A549 (cell line): ENCODE measurements at regions not wholly inside any gene's neighbourhood (a gene's known extent, or its start where the extent isn't known, plus 50 kb on each side); places are given as distances from the start of the nearest gene placed in this dataset.

Source experiments
- ATAC-seq, 2 experiments: fragments of 200-7000 bp in 1 of 2; fragments of >200 bp in 1 of 2; cut with Nextera tagmentation in 1 of 2; cut with Tn5 transposase in 1 of 2; 3 replicates each; pipeline versions ENCODE4 v1.8.0 to v1.9.1; 2018 to 2020; ENCODE audit warnings: mild to moderate bottlenecking in 1 of 2, moderate library complexity in 1 of 2
- CTCF ChIA-PET: fragments of 300-600 bp; sonication (Branson Sonifier 250); formaldehyde crosslinking; extraction: SDS; loops from one replicate; lab custom pipeline; 2021; ENCODE audit warnings: antibody characterized with exemption, inconsistent platforms; lab: Yijun Ruan, JAX
- POLR2A ChIA-PET: fragments of 350-600 bp; formaldehyde crosslinking; extraction: SDS; loops from one replicate; lab custom pipeline; 2021; ENCODE audit warnings: antibody characterized with exemption, inconsistent platforms; lab: Yijun Ruan, JAX
- DNase-seq, 2 experiments: peaks; one replicate each; pipeline versions ENCODE4 v3.0.0 to v3.0.0-alpha.2; 2011 to 2016; ENCODE audit warnings: low read depth in 1 of 2, low spot score in 1 of 2
- FAIRE-seq: peaks from 2 replicates; lab custom pipeline; 2011; peaks lifted over from hg19 to GRCh38; lab: Jason Lieb, UNC
- H3K27ac ChIP-seq, 2 experiments: fragments of >200 bp; sonication (Bioruptor Twin); formaldehyde crosslinking; 3 replicates each; pipeline ENCODE4 v1.5.1; 2016 to 2017
- H3K4me1 ChIP-seq: fragments of >200 bp; sonication (Bioruptor Twin); formaldehyde crosslinking; 3 replicates; pipeline ENCODE4 v1.6.1; 2016
- H3K4me2 ChIP-seq: fragments of >200 bp; sonication (Bioruptor Twin); formaldehyde crosslinking; 3 replicates; pipeline ENCODE4 v1.6.1; 2016
- H3K4me3 ChIP-seq: fragments of >200 bp; sonication (Bioruptor Twin); formaldehyde crosslinking; 3 replicates; pipeline ENCODE4 v1.5.1; 2016
- H3K9me3 ChIP-seq: fragments of >200 bp; sonication (Bioruptor Twin); formaldehyde crosslinking; 3 replicates; pipeline ENCODE4 v1.6.1; 2016
- CBX2 ChIP-seq: fragments of 200-600 bp; sonication (generic); IDR thresholded peaks from 2 replicates; pipeline ENCODE4 v1.6.1; 2016; ENCODE audit warnings: low read depth, mild to moderate bottlenecking, borderline replicate concordance
- CEBPB ChIP-seq, 2 experiments: fragments of >200 bp in 1 of 2; sonication (Bioruptor Twin) in 1 of 2; formaldehyde crosslinking in 1 of 2; IDR thresholded peaks; 2 replicates each; pipeline ENCODE4 v1.6.1; 2012 to 2016
- CHD4 ChIP-seq: fragments of 200-600 bp; sonication (generic); IDR thresholded peaks from 2 replicates; pipeline ENCODE4 v1.6.1; 2016; ENCODE audit warnings: antibody characterized with exemption, mild to moderate bottlenecking, borderline replicate concordance
- EHF ChIP-seq: fragments of 250-450 bp; sonication (Bioruptor Pico); IDR thresholded peaks from 2 replicates; pipeline ENCODE4 v1.5.0; 2020; ENCODE audit warnings: mild to moderate bottlenecking
- EP300 ChIP-seq, 2 experiments: fragments of >200 bp; sonication (Bioruptor Twin); formaldehyde crosslinking; IDR thresholded peaks; 2 replicates in 1 of 2; 3 replicates in 1 of 2; pipeline ENCODE4 v1.6.1; 2016 to 2017
- ESRRA ChIP-seq: fragments of 150-350 bp; IDR thresholded peaks from 2 replicates; pipeline ENCODE4 v1.6.1; 2014; ENCODE audit warnings: mild to moderate bottlenecking, low read length, borderline replicate concordance
- FOSB ChIP-seq: fragments of 250-450 bp; sonication (Bioruptor Pico); IDR thresholded peaks from 2 replicates; pipeline ENCODE4 v1.5.0; 2020; ENCODE audit warnings: mild to moderate bottlenecking, moderate library complexity
- FOSL2 ChIP-seq, 2 experiments: fragments of 450-650 bp in 1 of 2; fragments of >200 bp in 1 of 2; sonication (Bioruptor Twin) in 1 of 2; formaldehyde crosslinking; IDR thresholded peaks; 2 replicates each; pipeline versions ENCODE4 v1.5.0 to v1.6.1; 2016 to 2020; ENCODE audit warnings: mild to moderate bottlenecking in 1 of 2, moderate library complexity in 1 of 2
- FOXS1 ChIP-seq: fragments of 250-450 bp; sonication (Bioruptor Pico); IDR thresholded peaks from 2 replicates; pipeline ENCODE4 v1.5.0; 2020; ENCODE audit warnings: mild to moderate bottlenecking, moderate library complexity
- GATA3 ChIP-seq: IDR thresholded peaks from 2 replicates; pipeline ENCODE4 v1.6.1; 2012; ENCODE audit warnings: borderline replicate concordance
- HEYL ChIP-seq: fragments of 250-450 bp; sonication (Bioruptor Pico); IDR thresholded peaks from 2 replicates; pipeline ENCODE4 v1.8.0; 2021; ENCODE audit warnings: mild to moderate bottlenecking, moderate library complexity
- HOXA7 ChIP-seq: fragments of 250-450 bp; sonication (Bioruptor Pico); IDR thresholded peaks from 2 replicates; pipeline ENCODE4 v1.5.0; 2020; ENCODE audit warnings: mild to moderate bottlenecking, moderate library complexity
- HOXB13 ChIP-seq: fragments of 250-450 bp; sonication (Bioruptor Pico); IDR thresholded peaks from 2 replicates; pipeline ENCODE4 v1.5.0; 2020; ENCODE audit warnings: low read depth, mild to moderate bottlenecking, moderate library complexity
- HOXB5 ChIP-seq: fragments of 250-450 bp; sonication (Bioruptor Pico); IDR thresholded peaks from 2 replicates; pipeline ENCODE4 v1.5.0; 2020; ENCODE audit warnings: mild to moderate bottlenecking, moderate library complexity
- JUN ChIP-seq, 2 experiments: fragments of >200 bp; sonication (Bioruptor Twin); formaldehyde crosslinking; IDR thresholded peaks; 2 replicates in 1 of 2; 3 replicates in 1 of 2; pipeline ENCODE4 v1.6.1; 2016 to 2017
- JUNB ChIP-seq: fragments of >200 bp; sonication (Bioruptor Twin); formaldehyde crosslinking; IDR thresholded peaks from 2 replicates; pipeline ENCODE4 v1.6.1; 2016
- MAFK ChIP-seq: fragments of 450-650 bp; IDR thresholded peaks from 2 replicates; pipeline ENCODE4 v1.6.1; 2014; ENCODE audit not compliant: partially characterized antibody
- MAZ ChIP-seq: fragments of 150-350 bp; IDR thresholded peaks from 2 replicates; pipeline ENCODE4 v1.6.1; 2014; ENCODE audit warnings: antibody characterized with exemption, low read depth, low read length, borderline replicate concordance
- MYC ChIP-seq: IDR thresholded peaks from 2 replicates; pipeline ENCODE4 v1.6.1; 2012; ENCODE audit warnings: mild to moderate bottlenecking, inconsistent platforms, low read length, improper control_type of control experiment, borderline replicate concordance
- NFE2L2 ChIP-seq: fragments of 150-350 bp; conservative IDR thresholded peaks from 2 replicates; pipeline ENCODE4 v1.6.1; 2014; ENCODE audit warnings: low read length
- POLR2AphosphoS2 ChIP-seq: conservative IDR thresholded peaks from 2 replicates; pipeline ENCODE4 v1.6.1; 2012; ENCODE audit warnings: low read length, improper control_type of control experiment, inconsistent platforms
- RAD21 ChIP-seq, 2 experiments: fragments of >200 bp in 1 of 2; sonication (Bioruptor Twin) in 1 of 2; formaldehyde crosslinking in 1 of 2; IDR thresholded peaks in 1 of 2; conservative IDR thresholded peaks in 1 of 2; 2 replicates in 1 of 2; 3 replicates in 1 of 2; pipeline ENCODE4 v1.6.1; 2012 to 2018; ENCODE audit warnings: inconsistent platforms in 1 of 2
- RARB ChIP-seq: fragments of 250-450 bp; sonication (Bioruptor Pico); IDR thresholded peaks from 2 replicates; pipeline ENCODE4 v1.8.0; 2021; ENCODE audit warnings: mild to moderate bottlenecking, moderate library complexity
- SMC3 ChIP-seq: fragments of >200 bp; sonication (Bioruptor Twin); formaldehyde crosslinking; IDR thresholded peaks from 3 replicates; pipeline ENCODE4 v1.6.1; 2018; ENCODE audit warnings: inconsistent platforms
- TFCP2L1 ChIP-seq: fragments of 250-450 bp; sonication (Bioruptor Pico); IDR thresholded peaks from 2 replicates; pipeline ENCODE4 v1.5.0; 2021; ENCODE audit warnings: mild to moderate bottlenecking
- ZC3H11A ChIP-seq: fragments of 450-650 bp; IDR thresholded peaks from 2 replicates; pipeline ENCODE4 v1.6.1; 2014; ENCODE audit warnings: antibody characterized with exemption, mild to moderate bottlenecking
- ZFP36 ChIP-seq: fragments of 450-650 bp; IDR thresholded peaks from 2 replicates; pipeline ENCODE4 v1.6.1; 2014; ENCODE audit warnings: borderline replicate concordance; ENCODE audit not compliant: partially characterized antibody
- ZSCAN20 ChIP-seq: fragments of 250-450 bp; sonication (Bioruptor Pico); IDR thresholded peaks from 2 replicates; pipeline ENCODE4 v1.8.0; 2022; ENCODE audit warnings: mild to moderate bottlenecking, moderate library complexity
- WGBS: methylation state at CpG from one replicate; pipeline ENCODE4 v1.1.6; 2017; ENCODE audit errors: missing lambda C conversion rate; 5-methylcytosine and 5-hydroxymethylcytosine counted together
- TF ChIP-seq, protein P1 (sequence below): IDR thresholded peaks from 2 replicates; pipeline ENCODE4 v1.6.1; 2012
- TF ChIP-seq, protein P2 (sequence below): fragments of 450-650 bp; IDR thresholded peaks from 2 replicates; pipeline ENCODE4 v1.6.1; 2014; ENCODE audit warnings: antibody characterized with exemption
- TF ChIP-seq, protein P3 (sequence below): fragments of 150-350 bp; IDR thresholded peaks from 2 replicates; pipeline ENCODE4 v1.6.1; 2014; ENCODE audit warnings: low read depth, mild to moderate bottlenecking, low read length
- TF ChIP-seq, protein P4 (sequence below): fragments of >200 bp; sonication (Bioruptor Twin); formaldehyde crosslinking; IDR thresholded peaks from 3 replicates; pipeline ENCODE4 v1.6.1; 2016

DNA sequence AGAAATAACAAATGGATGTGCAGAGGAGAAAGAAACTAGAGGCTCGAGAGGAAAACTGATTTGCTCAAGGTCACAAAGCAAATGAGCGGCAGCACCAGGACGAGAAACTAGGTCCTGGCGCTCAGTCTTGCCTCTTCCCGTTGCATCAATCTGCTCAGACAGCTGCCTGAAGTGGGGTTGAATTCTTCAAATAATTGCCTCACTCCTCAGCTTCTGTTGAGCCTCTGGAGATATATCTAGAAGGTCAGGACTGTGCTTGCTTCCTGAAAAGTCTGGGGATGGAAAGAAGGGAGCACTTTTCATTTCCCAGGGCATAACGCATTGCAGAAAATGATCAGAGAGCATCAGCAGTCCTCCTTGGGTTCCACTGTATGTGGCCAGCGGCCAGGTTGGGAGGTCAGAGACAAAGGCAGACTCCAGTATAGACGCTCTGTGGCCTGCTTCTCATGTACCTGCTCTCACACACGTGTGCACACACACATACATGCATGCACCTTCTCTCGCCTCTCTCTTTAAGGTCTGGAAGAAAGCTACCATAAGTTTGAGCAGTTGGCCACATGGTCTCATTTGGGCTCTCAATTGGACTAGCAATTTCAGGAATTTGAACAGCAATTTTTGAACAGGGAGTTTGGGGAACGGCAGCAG is 83.7 kb upstream of the DUSP5 start (continued):
- TF ChIP-seq, protein P1, sequence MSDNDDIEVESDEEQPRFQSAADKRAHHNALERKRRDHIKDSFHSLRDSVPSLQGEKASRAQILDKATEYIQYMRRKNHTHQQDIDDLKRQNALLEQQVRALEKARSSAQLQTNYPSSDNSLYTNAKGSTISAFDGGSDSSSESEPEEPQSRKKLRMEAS: no peak; the same call in 1 of the 2 replicates
- TF ChIP-seq HEYL (CRISPR knock-in tag) (0 out of 2 replicates have a peak, but pooled peaks have one; percentile 46), CBX2 (no peak), ZC3H11A (no peak), HOXB13 (CRISPR knock-in tag) (peak; percentile 86; the same call in 1 of the 2 replicates), FOSL2 (IDR thresholded peaks at IDR 0.05) (no peak), FOSL2 (CRISPR knock-in tag; IDR thresholded peaks at IDR 0.05) (no peak), HOXB5 (CRISPR knock-in tag) (peak; percentile 69), ZSCAN20 (CRISPR knock-in tag) (0 out of 2 replicates have a peak, but pooled peaks have one; percentile 32)
- TF ChIP-seq, protein P2, sequence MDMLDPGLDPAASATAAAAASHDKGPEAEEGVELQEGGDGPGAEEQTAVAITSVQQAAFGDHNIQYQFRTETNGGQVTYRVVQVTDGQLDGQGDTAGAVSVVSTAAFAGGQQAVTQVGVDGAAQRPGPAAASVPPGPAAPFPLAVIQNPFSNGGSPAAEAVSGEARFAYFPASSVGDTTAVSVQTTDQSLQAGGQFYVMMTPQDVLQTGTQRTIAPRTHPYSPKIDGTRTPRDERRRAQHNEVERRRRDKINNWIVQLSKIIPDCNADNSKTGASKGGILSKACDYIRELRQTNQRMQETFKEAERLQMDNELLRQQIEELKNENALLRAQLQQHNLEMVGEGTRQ: peak; percentile 58

DNA sequence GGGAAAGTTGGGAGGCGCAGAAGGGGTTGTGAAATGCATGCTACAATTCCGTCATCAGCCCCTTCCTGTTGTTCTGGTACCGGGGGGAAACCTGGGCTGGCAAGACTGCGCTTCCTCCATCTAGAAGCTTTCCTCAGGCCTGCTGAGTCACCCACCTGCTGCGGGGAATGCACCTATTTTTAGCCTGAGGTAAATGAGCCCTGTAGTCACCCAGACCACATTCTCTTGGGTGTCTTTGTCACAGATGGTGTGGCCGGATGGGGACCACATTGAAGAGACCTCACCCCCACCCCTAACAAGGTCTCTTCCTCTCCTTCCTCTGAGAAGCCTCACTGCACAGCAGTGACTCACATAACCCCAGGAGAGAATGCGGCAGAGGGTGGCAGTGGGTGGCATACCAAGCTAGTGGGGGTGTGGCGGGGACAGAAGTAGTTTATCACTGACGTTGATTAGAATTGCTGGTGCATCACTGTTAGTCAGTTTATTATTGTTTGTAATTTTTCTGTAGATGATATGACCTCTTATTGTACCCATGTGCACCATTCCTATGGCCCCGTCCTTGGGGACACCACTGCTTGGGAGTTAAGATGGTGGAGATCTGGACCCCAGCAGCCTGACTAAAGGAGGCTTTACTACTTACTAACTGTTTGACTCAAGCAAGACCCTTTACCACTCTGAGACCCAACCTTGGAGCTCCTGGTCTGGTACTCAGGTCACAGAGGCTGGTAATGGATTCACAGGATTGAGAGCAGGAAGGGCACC is 83.0 kb upstream of the DUSP5 start:
- H3K4me3 ChIP-seq: no peak overlapping the region
- POLR2A ChIA-PET: interaction anchor here (0.7 to 2.6 kb wide), 4 partner anchors 12 to 60 kb away, joined by 3 to 9 read pairs (median 4); no protein-coding TSS in a partner anchor
- CTCF ChIA-PET: interaction anchor here (0.7 to 1.8 kb wide), 11 partner anchors 9 to 132 kb away, joined by 3 to 7 read pairs (median 3); no protein-coding TSS in a partner anchor
- peak; percentile 18 for FAIRE-seq
- 0 out of 2 replicates have a peak, but pooled peaks have one; percentile 33 for TF ChIP-seq TFCP2L1
- peak; percentile 85 for TF ChIP-seq MAFK
- TF ChIP-seq JUN (IDR thresholded peaks at IDR 0.05): peak; percentile 86 to 89
- no peak for TF ChIP-seq FOSB (CRISPR knock-in tag)
- peak; percentile 28; the same call in 1 of the 2 replicates for TF ChIP-seq HOXB5 (CRISPR knock-in tag)
- TF ChIP-seq CEBPB (IDR thresholded peaks at IDR 0.05): peak; percentile 77 to 87
- peak; percentile 81 for TF ChIP-seq FOSL2 (IDR thresholded peaks at IDR 0.05)
- peak; percentile 90 for TF ChIP-seq FOSL2 (CRISPR knock-in tag; IDR thresholded peaks at IDR 0.05)
- peak; percentile 37; the same call in 2 of the 3 replicates for TF ChIP-seq SMC3
- no peak for TF ChIP-seq POLR2AphosphoS2
- TF ChIP-seq, protein P3, sequence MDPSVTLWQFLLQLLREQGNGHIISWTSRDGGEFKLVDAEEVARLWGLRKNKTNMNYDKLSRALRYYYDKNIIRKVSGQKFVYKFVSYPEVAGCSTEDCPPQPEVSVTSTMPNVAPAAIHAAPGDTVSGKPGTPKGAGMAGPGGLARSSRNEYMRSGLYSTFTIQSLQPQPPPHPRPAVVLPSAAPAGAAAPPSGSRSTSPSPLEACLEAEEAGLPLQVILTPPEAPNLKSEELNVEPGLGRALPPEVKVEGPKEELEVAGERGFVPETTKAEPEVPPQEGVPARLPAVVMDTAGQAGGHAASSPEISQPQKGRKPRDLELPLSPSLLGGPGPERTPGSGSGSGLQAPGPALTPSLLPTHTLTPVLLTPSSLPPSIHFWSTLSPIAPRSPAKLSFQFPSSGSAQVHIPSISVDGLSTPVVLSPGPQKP: no peak
- TF ChIP-seq, protein P4, sequence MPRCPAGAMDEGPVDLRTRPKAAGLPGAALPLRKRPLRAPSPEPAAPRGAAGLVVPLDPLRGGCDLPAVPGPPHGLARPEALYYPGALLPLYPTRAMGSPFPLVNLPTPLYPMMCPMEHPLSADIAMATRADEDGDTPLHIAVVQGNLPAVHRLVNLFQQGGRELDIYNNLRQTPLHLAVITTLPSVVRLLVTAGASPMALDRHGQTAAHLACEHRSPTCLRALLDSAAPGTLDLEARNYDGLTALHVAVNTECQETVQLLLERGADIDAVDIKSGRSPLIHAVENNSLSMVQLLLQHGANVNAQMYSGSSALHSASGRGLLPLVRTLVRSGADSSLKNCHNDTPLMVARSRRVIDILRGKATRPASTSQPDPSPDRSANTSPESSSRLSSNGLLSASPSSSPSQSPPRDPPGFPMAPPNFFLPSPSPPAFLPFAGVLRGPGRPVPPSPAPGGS: peak; percentile 69; the same call in 1 of the 3 replicates
- TF ChIP-seq JUNB: peak; percentile 74
- peak; percentile 3 to 46; a peak in 3 of 5 replicates for TF ChIP-seq RAD21 (conservative IDR thresholded peaks at IDR 0.05 in 1 of 2, IDR thresholded peaks at IDR 0.05 in 1 of 2)
- no peak for TF ChIP-seq ZFP36
- TF ChIP-seq EHF: no peak; the same call in 1 of the 2 replicates
- peak; percentile 89 to 90; a peak in 3 of 5 replicates for TF ChIP-seq EP300 (IDR thresholded peaks at IDR 0.05)
- TF ChIP-seq, protein P1: peak; percentile 63; the same call in 1 of the 2 replicates
- peak; percentile 48 for TF ChIP-seq HOXB13 (CRISPR knock-in tag)
- TF ChIP-seq RARB (CRISPR knock-in tag): peak; percentile 62; the same call in 1 of the 2 replicates
- TF ChIP-seq NFE2L2: 0 out of 2 replicates have a peak, but pooled peaks have one; percentile 44
- TF ChIP-seq ESRRA: no peak
- TF ChIP-seq GATA3: peak; percentile 75
- no peak for TF ChIP-seq FOXS1
- no peak for TF ChIP-seq CHD4
- TF ChIP-seq MAZ: no peak
- 0 out of 2 replicates have a peak, but pooled peaks have one; percentile 10 for TF ChIP-seq HOXA7
- TF ChIP-seq MYC: no peak; the same call in 1 of the 2 replicates
- TF ChIP-seq, all 56 proteins: peak for 17
- DNase-seq (peak; percentile 81 to 92), ATAC-seq (peak; percentile 53 to 65)
- 12% methylated on average over 10 of the region's 10 CpGs for WGBS
- Histone ChIP-seq H3K4me1 (peaks cover 91% of the 10 kb centered on the region), H3K9me3 (no peaks in the 10 kb centered on the region), H3K27ac (peak overlapping the region; percentile 99), H3K4me2 (peak overlapping the region; percentile 57)
